CD4-positive, alpha-beta T cell (primary cell): ENCODE measurements at regions not wholly inside any gene's neighbourhood (a gene's known extent, or its start where the extent isn't known, plus 50 kb on each side); places are given as distances from the start of the nearest gene placed in this dataset.

Experiments used
- ATAC-seq: fragments of 200-7000 bp; cut with Tn5 transposase; one replicate; pipeline ENCODE4 v1.10.0; 2022; ENCODE audit warnings: mild to moderate bottlenecking; ENCODE audit not compliant: poor library complexity
- CTCF ChIA-PET: fragments of 350-600 bp; sonication (Branson Sonifier 250); formaldehyde crosslinking; loops from one replicate; lab custom pipeline; 2021; ENCODE audit warnings: antibody characterized with exemption, inconsistent platforms; lab: Charles Lee
- POLR2A ChIA-PET: fragments of 350-600 bp; sonication (Branson Sonifier 250); formaldehyde crosslinking; loops from one replicate; lab custom pipeline; 2021; ENCODE audit warnings: antibody characterized with exemption, inconsistent platforms; lab: Charles Lee
- DNase-seq, 14 experiments: peaks; one replicate each; pipeline ENCODE4 v3.0.0-alpha.2; 2013 to 2020; ENCODE audit warnings: mixed read lengths in 2 of 14
- H3K27ac ChIP-seq, 2 donors: one replicate each; pipeline versions ENCODE4 v1.5.1 to v1.7.0; 2013; ENCODE audit warnings: low read length in 2 of 2, low read depth in 1 of 2, mild to moderate bottlenecking in 1 of 2
- H3K27me3 ChIP-seq, 2 experiments: 1 replicate in 1 of 2; 2 replicates in 1 of 2; pipeline versions ENCODE4 v1.6.1 to v1.7.0; 2013; ENCODE audit warnings: low read length in 2 of 2, control low read depth in 1 of 2, mild to moderate bottlenecking in 1 of 2, moderate library complexity in 1 of 2; ENCODE audit not compliant: insufficient read depth in 2 of 2, control insufficient read depth in 1 of 2
- H3K36me3 ChIP-seq: one replicate; pipeline ENCODE4 v1.6.1; 2013; ENCODE audit warnings: low read length, control low read depth; ENCODE audit not compliant: insufficient read depth
- H3K4me1 ChIP-seq: one replicate; pipeline ENCODE4 v1.6.1; 2013; ENCODE audit warnings: low read length, control low read depth; ENCODE audit not compliant: insufficient read depth
- H3K4me3 ChIP-seq: one replicate; pipeline ENCODE4 v1.5.1; 2013; ENCODE audit warnings: mild to moderate bottlenecking, low read length, moderate library complexity
- H3K9me3 ChIP-seq, 2 experiments: 1 replicate in 1 of 2; 2 replicates in 1 of 2; pipeline versions ENCODE4 v1.6.1 to v1.7.0; 2013; ENCODE audit warnings: low read length in 2 of 2, mild to moderate bottlenecking in 2 of 2, control low read depth in 1 of 2, moderate library complexity in 1 of 2; ENCODE audit not compliant: control insufficient read depth in 1 of 2, insufficient read depth in 1 of 2
- H3K27ac Mint-ChIP-seq: one replicate; pipeline ENCODE4 v1.8.0; 2020; ENCODE audit warnings: mixed read lengths
- H3K27me3 Mint-ChIP-seq: one replicate; pipeline ENCODE4 v1.8.0; 2021; ENCODE audit warnings: mixed read lengths
- H3K36me3 Mint-ChIP-seq: one replicate; pipeline ENCODE4 v1.8.0; 2021; ENCODE audit warnings: low read depth, mixed read lengths
- H3K4me1 Mint-ChIP-seq: one replicate; pipeline ENCODE4 v1.8.0; 2021; ENCODE audit warnings: low read depth, mixed read lengths
- H3K4me3 Mint-ChIP-seq: one replicate; pipeline ENCODE4 v1.8.0; 2020; ENCODE audit warnings: mild to moderate bottlenecking, mixed read lengths
- H3K9me3 Mint-ChIP-seq: one replicate; pipeline ENCODE4 v1.8.0; 2020; ENCODE audit warnings: mixed read lengths
- CTCF ChIP-seq: fragments of 200-600 bp; IDR thresholded peaks from one replicate; pipeline ENCODE4 v1.8.0; 2022; ENCODE audit warnings: antibody characterized with exemption, mild to moderate bottlenecking
- intact Hi-C, 2 experiments: fragments of 100-400 bp; cut with DNase I in 1 of 2; cut with micrococcal nuclease in 1 of 2; formaldehyde crosslinking; loops; one replicate each; pipeline versions ENCODE4 v1.15.1 to v1.9.0; 2023 to 2025; cut with DNase I, micrococcal nuclease

GRCh38 chr10:36837416-36837815 is 288.0 kb upstream of the ANKRD30A start:
- Mint-ChIP-seq H3K27me3 (no peaks in the 10 kb centered on the region), H3K27ac (no peak overlapping the region), H3K9me3 (peaks cover 8% of the 10 kb centered on the region), H3K4me3 (no peak overlapping the region), H3K4me1 (no peaks in the 10 kb centered on the region), H3K36me3 (no peaks in the 10 kb centered on the region)
- no peak overlapping the region for H3K27ac ChIP-seq
- H3K4me1 ChIP-seq: no peaks in the 10 kb centered on the region
- ATAC-seq (no peak), DNase-seq (no peak)
- no peaks in the 10 kb centered on the region for H3K27me3 ChIP-seq
- peaks cover 0 to 7% of the 10 kb centered on the region in 2 experiments for H3K9me3 ChIP-seq
- CTCF ChIA-PET: no interaction called here
- POLR2A ChIA-PET: no interaction called here
- TF ChIP-seq CTCF: no peak
- intact Hi-C loops: loop anchor here in 1 of 2 experiments (10.0 kb wide), 1 partner anchor 57 kb away; no protein-coding TSS in a partner anchor
- no peak overlapping the region for H3K4me3 ChIP-seq
- no peaks in the 10 kb centered on the region for H3K36me3 ChIP-seq

- POLR2A ChIA-PET: no interaction called here
- intact Hi-C loops: no loop called here
Measured at GRCh38 chr10:36819781-36820180, 305.6 kb upstream of the ANKRD30A start.

GRCh38 chr10:36817898-36818297 is 307.5 kb upstream of the ANKRD30A start:
- no peak for ATAC-seq
- POLR2A ChIA-PET: no interaction called here
- intact Hi-C loops: no loop called here
- no peaks in the 10 kb centered on the region for H3K27me3 Mint-ChIP-seq
- Histone ChIP-seq H3K4me3 (no peak overlapping the region), H3K4me1 (no peaks in the 10 kb centered on the region), H3K36me3 (no peaks in the 10 kb centered on the region), H3K27me3 (no peaks in the 10 kb centered on the region), H3K9me3 (peaks cover 0 to 24% of the 10 kb centered on the region in 2 experiments), H3K27ac (no peak overlapping the region)
- H3K4me3 Mint-ChIP-seq: no peak overlapping the region
- no peaks in the 10 kb centered on the region for H3K4me1 Mint-ChIP-seq
- H3K27ac Mint-ChIP-seq: no peak overlapping the region
- DNase-seq: no peak
- no peak for TF ChIP-seq CTCF
- CTCF ChIA-PET: no interaction called here
- H3K36me3 Mint-ChIP-seq: no peaks in the 10 kb centered on the region
- H3K9me3 Mint-ChIP-seq: peaks cover 7% of the 10 kb centered on the region

More at GRCh38 chr10:36819781-36820180, 305.6 kb upstream of the ANKRD30A start:
- no peak for TF ChIP-seq CTCF
- Histone ChIP-seq H3K36me3 (no peaks in the 10 kb centered on the region), H3K4me1 (no peaks in the 10 kb centered on the region), H3K4me3 (no peak overlapping the region), H3K9me3 (peaks cover 0 to 24% of the 10 kb centered on the region in 2 experiments), H3K27me3 (no peaks in the 10 kb centered on the region), H3K27ac (no peak overlapping the region)
- H3K27me3 Mint-ChIP-seq: no peaks in the 10 kb centered on the region
- no peak overlapping the region for H3K4me3 Mint-ChIP-seq
- H3K27ac Mint-ChIP-seq: no peak overlapping the region
- H3K9me3 Mint-ChIP-seq: peaks cover 17% of the 10 kb centered on the region
- CTCF ChIA-PET: no interaction called here
- no peaks in the 10 kb centered on the region for H3K4me1 Mint-ChIP-seq
- H3K36me3 Mint-ChIP-seq: no peaks in the 10 kb centered on the region
- no peak for ATAC-seq
- DNase-seq: no peak
